Neural cell (in vitro differentiated cells): ENCODE measurements at regions not wholly inside any gene's neighbourhood (a gene's known extent, or its start where the extent isn't known, plus 50 kb on each side); places are given as distances from the start of the nearest gene placed in this dataset.

ENCODE experiments used
- CTCF ChIP-seq: fragments of 450-650 bp; IDR thresholded peaks from 2 replicates; pipeline ENCODE4 v1.5.1; 2014; ENCODE audit warnings: antibody characterized with exemption, mild to moderate bottlenecking, moderate library complexity; ENCODE audit not compliant: poor library complexity, severe bottlenecking
- EP300 ChIP-seq: fragments of 450-650 bp; conservative IDR thresholded peaks from 2 replicates; pipeline ENCODE4 v1.6.1; 2014; ENCODE audit warnings: antibody characterized with exemption, mild to moderate bottlenecking, moderate library complexity; ENCODE audit not compliant: poor library complexity, severe bottlenecking
- RAD21 ChIP-seq: fragments of 450-650 bp; conservative IDR thresholded peaks from 2 replicates; pipeline ENCODE4 v1.6.1; 2014; ENCODE audit warnings: antibody characterized with exemption, mild to moderate bottlenecking, moderate library complexity
- SMC3 ChIP-seq: fragments of 450-650 bp; conservative IDR thresholded peaks from 2 replicates; pipeline ENCODE4 v1.6.1; 2014; ENCODE audit warnings: antibody characterized with exemption, mild to moderate bottlenecking, moderate library complexity; ENCODE audit not compliant: poor library complexity
- TAF1 ChIP-seq: IDR thresholded peaks from 2 replicates; pipeline ENCODE4 v1.6.1; 2012; ENCODE audit warnings: low read depth

- no peak for TF ChIP-seq CTCF
- TF ChIP-seq SMC3, result no peak
- TF ChIP-seq EP300, result no peak
- TF ChIP-seq TAF1, result no peak
- TF ChIP-seq RAD21, result no peak
These were observed 249.0 kb downstream of the PRDM2 start for GRCh38 chr1:13948888-13949391.
